ENCODE measurements at regions not wholly inside any gene's neighbourhood (a gene's known extent, or its start where the extent isn't known, plus 50 kb on each side); places are given as distances from the start of the nearest gene placed in this dataset.

DNA sequence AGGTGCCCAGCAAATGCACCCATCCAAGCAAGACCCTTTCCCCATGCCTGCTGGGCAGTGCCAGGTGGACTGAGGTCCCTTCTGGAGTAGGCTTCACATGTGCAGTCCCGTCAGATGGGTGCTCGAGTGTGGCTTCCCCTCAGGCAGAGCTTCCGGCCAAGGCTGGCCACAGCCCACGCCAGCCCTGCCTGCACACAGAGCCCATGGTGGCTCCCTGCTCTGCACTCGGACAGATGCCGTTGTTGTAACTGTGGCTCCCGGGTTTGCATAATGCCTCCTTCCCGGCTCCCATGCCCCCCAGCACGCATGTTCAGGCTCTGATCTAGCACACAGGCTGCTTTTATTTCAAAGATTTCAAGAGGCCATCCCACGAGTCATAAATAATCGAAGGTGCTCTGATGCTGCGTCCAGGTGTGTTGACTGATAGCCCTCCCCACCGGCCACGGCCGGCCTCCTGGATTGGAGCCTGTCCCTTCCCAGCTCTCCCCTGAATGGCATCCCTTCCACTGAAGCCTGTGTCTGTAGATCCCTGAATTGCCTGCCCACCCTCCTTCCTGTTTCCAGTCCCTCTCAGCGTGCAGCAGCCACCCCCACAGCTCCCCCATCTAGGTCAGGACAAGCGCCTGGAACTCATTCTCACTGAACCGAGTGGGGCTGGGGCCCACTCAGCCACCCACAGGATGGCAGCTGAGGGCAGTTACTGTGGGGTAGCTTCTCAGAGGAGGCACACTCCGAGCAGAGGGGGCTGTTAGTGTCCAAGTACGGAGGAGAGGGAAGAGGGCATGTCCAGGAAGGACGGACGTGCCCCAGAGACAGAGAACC, 100.0 kb upstream of the LINGO1 start:
- TF ChIP-seq, protein P1, sequence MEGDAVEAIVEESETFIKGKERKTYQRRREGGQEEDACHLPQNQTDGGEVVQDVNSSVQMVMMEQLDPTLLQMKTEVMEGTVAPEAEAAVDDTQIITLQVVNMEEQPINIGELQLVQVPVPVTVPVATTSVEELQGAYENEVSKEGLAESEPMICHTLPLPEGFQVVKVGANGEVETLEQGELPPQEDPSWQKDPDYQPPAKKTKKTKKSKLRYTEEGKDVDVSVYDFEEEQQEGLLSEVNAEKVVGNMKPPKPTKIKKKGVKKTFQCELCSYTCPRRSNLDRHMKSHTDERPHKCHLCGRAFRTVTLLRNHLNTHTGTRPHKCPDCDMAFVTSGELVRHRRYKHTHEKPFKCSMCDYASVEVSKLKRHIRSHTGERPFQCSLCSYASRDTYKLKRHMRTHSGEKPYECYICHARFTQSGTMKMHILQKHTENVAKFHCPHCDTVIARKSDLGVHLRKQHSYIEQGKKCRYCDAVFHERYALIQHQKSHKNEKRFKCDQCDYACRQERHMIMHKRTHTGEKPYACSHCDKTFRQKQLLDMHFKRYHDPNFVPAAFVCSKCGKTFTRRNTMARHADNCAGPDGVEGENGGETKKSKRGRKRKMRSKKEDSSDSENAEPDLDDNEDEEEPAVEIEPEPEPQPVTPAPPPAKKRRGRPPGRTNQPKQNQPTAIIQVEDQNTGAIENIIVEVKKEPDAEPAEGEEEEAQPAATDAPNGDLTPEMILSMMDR (IDR thresholded peaks at IDR 0.05), result no peak
- TF ChIP-seq POLR2A (IDR thresholded peaks at IDR 0.05), result no peak
- no peak for TF ChIP-seq EP300 (IDR thresholded peaks at IDR 0.05)

Measured in tibial nerve (tissue), 4 donors.